ENCODE measurements at regions not wholly inside any gene's neighbourhood (a gene's known extent, or its start where the extent isn't known, plus 50 kb on each side); places are given as distances from the start of the nearest gene placed in this dataset.
"Not testable (repeated sequence)": the region's sequence is repeated elsewhere in the genome, so short reads cannot be mapped to it uniquely, and the experiment has no call there.

GRCh38 chr7:54901840-54902239 is 117.0 kb upstream of the EGFR start:
- DNase-seq = no peak

DNA sequence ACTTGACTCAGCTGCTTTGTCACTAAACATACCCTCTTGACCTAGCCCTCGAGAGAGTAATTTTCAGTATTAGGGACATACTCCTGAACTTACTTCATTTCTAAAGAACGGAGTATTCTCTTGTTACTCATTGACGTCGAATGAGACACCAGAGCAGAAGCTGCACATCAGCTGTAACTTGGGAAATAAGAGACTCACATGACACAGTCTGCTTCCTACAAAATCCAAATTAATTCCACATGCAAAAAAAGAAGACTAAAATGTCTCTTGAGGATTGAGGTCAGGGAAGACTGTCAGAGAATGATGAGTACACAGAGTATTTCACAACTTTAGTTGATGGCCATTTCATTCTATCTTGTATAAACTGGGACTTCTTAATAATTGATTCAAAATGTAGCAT is 114.7 kb upstream of the EGFR start:
- no peak for DNase-seq

GRCh38 chr7:54904986-54905385 is 113.8 kb upstream of the EGFR start:
- DNase-seq = no peak

- DNase-seq = no peak
Observed at GRCh38 chr7:54906963-54907362, 111.9 kb upstream of the EGFR start.

DNA sequence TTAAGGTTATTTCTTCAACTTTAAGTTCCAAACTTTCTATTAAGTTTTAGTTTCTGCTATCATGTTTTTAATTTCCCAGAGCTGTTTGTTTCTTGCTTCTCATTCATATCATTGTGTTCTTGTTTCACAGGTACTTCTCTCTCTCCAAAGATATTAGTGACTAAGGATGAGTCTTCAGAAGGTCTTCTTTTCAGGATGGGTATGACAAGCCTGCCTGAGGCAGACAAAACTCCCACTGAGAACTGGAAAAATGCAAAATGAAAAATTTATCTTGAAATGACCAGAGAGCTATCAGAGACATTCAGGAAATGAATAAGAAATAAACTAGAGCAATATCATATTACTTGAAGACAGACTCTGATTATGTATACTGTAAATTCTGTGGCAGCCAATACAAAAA is 110.8 kb upstream of the EGFR start:
- no peak for DNase-seq

DNA sequence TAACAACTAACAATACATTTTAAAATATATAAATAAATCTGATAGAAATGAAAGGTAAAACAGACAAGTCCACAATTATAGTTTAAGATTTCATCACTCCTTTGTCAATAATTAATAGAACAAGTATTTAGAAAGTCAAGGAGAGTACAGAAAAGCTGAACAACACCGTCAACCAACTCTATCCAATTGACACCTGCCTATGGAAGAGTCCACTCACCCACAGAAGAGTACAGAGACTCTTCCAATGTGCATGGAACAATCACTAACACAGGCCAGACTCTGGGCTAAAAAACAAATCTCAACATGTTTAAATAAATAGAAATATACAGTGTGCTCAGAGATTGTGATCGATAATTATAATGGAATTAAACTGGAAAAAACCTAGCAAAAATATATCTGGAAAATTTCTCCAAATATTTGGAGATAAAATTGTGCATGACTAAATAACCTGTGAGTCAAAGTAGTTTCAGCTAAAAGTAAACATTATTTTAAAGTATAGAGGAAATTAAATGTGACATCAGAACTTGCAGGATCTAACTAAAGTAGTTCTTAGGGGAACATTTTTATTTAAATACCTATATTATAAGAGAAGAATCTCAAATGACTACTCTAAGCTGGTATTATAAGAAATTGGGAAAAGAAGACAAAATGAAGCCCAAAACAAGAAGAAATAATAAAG is 109.9 kb upstream of the EGFR start:
- no peak for DNase-seq

DNA sequence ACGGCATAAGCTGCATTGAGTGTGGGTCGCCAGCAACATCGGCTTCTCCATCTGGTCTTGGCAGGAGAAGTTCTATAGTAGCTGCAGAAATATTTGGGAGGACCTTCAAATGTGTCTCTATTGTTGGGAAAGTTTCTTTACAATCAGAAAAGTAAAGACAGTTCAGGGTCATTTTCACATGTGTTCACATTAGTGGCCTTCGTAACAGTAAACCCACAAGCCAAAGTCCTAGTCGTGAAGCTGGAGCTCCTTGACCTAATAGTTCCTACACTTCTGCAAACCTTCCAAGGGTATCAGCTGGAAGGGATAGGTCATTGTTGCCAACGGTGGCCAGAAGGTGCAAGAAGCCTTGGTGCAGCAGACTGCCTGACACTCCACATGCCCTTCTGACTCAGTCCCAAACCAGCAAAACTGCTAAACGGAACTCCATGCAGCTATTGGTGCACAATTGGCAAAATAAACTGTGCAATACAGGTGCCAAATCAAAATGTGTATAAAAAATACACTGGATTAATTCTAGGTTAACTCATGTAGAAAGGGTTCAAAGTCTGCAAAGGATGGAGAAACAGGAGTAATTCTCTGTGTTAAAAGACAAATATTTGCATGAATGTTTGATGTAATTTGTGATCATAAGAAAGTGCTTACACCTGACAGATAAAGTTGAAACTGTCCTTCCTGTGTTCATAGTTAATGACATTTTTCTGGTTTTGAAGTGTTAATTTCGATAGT is 102.8 kb upstream of the EGFR start:
- DNase-seq = no peak

- DNase-seq = no peak
Observed at GRCh38 chr7:54917613-54918391, 101.0 kb upstream of the EGFR start.

- DNase-seq = no peak
Observed at GRCh38 chr7:54921116-54921515, 97.7 kb upstream of the EGFR start.

DNA sequence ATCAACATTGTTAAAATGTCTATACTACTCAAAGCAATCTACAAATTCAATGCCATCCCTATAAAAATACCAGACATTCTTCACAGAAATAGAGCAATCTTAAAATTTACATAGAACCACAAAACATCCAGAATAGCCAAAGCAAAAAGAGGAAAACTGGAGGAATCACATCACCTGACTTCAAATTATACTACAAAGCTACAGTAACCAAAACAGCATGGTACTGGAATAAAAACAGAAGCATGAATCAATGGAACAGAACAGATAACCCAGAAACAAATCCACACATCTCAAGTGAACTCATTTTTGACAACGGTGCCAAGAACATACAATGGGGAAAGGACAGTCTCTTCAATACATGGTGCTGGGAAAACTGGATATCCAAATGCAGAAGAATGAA is 87.3 kb upstream of the EGFR start:
- no peak for DNase-seq

GRCh38 chr7:54932818-54933543 is 85.8 kb upstream of the EGFR start:
- DNase-seq = no peak

GRCh38 chr7:54933643-54934042 is 85.2 kb upstream of the EGFR start:
- no peak for DNase-seq

DNA sequence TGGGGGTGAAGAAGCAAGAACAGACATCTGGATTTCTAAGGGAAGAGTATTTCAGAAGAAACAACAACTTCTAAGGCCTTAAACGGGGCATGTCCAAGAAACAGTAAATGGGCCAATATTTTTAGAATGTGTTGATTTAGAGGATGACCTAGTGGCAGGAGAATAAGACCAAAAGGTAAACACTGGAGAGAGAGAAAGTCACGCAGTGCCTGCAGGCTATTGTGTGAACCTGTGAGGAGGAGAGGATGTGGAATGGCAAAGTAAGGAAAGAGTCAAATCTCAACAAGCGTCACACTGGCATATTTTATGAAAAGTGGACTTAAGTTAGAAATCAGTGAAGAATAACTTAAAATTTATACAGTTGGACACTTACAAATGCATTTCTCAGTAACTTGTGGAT is 78.1 kb upstream of the EGFR start:
- DNase-seq = no peak

DNA sequence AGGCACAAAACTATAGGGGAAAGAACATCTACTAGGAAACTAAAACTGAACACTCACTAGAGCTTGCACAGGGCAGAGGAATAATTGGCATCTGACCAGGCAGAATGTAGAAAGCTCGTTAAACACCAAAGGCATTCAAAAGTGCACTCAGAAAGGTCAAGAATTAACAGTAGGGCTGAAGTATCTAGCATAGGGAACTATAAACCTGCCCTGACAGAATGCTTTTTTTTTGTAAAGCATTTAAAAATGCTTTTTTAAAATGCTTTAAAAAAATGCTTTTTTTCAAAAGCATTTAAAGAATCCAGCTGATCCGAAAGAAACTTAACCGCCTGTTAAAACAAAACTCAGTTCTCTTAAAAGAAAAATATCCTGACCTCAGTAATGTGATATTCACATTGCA is 74.6 kb upstream of the EGFR start:
- no peak for DNase-seq

- no peak for DNase-seq
Observed at GRCh38 chr7:54946271-54946670, 72.5 kb upstream of the EGFR start.

- DNase-seq = no peak
Observed at GRCh38 chr7:54946764-54947163, 72.1 kb upstream of the EGFR start.

DNA sequence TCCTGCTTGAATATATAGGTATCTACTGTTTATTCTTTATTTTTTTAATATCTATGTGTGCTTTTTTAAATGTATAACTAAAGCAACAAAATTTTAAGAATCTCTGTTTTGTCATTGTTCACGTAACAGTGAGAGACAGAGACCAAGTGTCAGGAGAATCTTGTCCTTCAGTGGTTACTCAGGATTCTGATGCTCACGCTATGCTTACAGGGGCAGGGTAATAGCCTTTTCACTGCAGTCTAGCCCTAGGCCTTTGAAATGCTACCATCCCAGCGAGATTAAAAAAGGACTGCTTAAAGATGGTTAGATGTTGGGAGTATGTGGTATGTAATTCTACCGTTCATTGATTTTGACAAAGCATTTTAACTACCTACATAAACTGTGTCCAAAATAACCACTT is 71.6 kb upstream of the EGFR start:
- DNase-seq = no peak

DNA sequence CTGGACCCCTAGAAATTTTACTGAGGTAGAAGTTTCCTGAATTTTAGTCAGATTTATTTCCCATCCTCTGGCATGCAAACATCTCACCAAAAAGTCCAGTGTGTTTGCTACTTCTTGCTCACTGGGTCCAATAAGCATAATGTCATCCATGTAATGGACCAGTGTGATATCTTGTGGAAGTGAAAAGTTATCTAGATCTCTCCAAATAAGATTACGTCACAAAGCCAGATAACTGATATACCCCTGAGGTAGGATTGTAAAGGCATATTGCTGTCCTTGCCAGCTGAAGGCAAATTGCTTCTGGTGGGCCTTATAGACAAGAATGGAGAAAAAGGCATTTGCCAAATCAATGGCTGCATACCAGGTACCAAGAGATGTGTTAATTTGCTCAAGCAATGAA is 69.3 kb upstream of the EGFR start:
- DNase-seq = not testable (repeated sequence)

DNA sequence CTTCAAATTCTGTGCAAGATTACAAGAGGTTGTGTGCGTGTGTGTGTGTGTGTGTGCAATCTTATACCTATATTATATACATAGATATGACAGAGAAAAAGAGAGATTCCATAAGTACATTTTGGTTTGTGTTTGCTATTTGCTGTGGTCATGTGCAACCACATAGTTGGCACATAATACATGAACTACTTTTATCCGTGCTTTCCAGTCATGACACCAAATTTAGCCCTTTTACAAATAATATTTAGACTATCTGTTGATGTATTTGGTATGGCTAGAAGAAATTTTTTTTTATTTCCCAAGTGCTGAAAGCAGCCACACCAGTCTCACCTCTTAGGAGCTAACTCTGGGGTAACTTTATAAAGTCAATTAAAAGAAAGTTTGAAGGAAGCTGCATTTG is 63.5 kb upstream of the EGFR start:
- DNase-seq = no peak

GRCh38 chr7:54955696-54956420 is 63.0 kb upstream of the EGFR start:
- DNase-seq = no peak

GRCh38 chr7:54956865-54957264 is 62.0 kb upstream of the EGFR start:
- DNase-seq = no peak

DNA sequence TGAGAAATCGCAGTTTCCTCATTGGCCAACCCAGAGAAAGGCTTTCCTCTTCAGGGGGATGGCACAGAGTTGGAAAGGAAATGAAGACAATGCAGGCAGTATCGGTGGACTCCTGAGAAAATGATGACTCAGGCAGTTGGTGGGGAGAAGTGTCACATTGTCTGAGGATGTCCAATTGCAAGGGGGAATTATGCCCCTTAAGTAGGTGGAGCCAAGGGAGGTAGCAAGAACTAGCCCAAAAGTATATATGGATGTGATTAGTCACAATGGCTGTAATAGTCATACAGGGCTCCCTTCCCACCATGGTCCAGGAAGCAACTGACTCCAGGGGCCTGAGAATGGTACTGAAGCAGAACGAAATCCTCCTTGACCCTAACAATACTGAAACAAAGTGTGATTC is 58.3 kb upstream of the EGFR start:
- no peak for DNase-seq

DNA sequence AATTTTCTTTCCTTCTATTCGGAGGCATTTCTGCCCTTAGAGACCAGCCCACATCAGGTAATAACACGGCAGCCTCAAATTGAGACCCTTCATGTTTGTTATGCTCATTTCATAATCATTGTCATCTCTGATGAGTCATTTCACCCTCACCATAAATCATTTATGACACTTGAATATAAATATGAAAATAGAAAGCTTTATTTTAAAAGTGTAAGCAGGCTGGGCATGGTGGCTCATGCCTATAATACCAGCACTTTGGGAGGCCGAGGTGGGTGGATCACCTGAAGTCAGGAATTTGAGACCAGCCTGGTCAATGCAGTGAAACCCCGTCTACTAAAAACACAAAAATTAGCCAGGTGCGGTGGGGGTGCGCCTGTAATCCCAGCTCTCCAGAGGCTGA is 57.4 kb upstream of the EGFR start:
- DNase-seq = no peak

Measured in activated CD4-positive, alpha-beta T cell treated with anti-CD3 and anti-CD28 coated beads, Interleukin-2, amount 50 U/mL, for 48 hours (primary cell).